ENCODE measurements at regions not wholly inside any gene's neighbourhood (a gene's known extent, or its start where the extent isn't known, plus 50 kb on each side); places are given as distances from the start of the nearest gene placed in this dataset.

DNA sequence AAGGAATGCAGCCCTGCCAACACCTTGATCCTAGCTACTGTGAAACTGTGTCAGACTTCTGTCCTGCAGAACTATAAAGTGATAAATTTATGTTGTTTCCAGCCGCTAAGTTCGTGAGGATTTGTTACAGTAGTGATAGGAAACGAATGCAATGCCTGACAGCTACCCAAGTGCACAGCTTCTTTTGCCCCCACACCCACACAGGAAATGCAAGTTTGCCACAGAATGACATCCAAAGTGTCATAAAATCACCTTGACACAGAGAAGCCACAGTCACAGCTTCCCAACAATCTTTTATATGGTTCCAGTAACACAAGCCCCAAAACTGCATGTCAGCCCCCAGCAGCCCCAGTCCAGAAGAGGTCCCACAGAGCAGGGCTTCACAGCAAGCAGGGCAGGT is 216.9 kb upstream of the S100G start:
- TF ChIP-seq KDM1A (IDR thresholded peaks at IDR 0.05; ENCODE audit: borderline replicate concordance) = no peak
- TF ChIP-seq, protein P1, sequence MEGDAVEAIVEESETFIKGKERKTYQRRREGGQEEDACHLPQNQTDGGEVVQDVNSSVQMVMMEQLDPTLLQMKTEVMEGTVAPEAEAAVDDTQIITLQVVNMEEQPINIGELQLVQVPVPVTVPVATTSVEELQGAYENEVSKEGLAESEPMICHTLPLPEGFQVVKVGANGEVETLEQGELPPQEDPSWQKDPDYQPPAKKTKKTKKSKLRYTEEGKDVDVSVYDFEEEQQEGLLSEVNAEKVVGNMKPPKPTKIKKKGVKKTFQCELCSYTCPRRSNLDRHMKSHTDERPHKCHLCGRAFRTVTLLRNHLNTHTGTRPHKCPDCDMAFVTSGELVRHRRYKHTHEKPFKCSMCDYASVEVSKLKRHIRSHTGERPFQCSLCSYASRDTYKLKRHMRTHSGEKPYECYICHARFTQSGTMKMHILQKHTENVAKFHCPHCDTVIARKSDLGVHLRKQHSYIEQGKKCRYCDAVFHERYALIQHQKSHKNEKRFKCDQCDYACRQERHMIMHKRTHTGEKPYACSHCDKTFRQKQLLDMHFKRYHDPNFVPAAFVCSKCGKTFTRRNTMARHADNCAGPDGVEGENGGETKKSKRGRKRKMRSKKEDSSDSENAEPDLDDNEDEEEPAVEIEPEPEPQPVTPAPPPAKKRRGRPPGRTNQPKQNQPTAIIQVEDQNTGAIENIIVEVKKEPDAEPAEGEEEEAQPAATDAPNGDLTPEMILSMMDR (IDR thresholded peaks at IDR 0.05 in 2 of 3, conservative IDR thresholded peaks at IDR 0.05 in 1 of 3; ENCODE audit: control insufficient read depth in 2 of 3, extremely low read depth in 1 of 3, insufficient read depth in 1 of 3, low read depth in 3 of 3, low read length in 3 of 3) = no peak
- no peak for TF ChIP-seq PRDM15 (CRISPR knock-in tag; IDR thresholded peaks at IDR 0.05)
- TF ChIP-seq RFX5 (IDR thresholded peaks at IDR 0.05; ENCODE audit: low read depth, low read length) = no peak
- TF ChIP-seq STAT3 (IDR thresholded peaks at IDR 0.05; ENCODE audit: low read depth, low read length) = no peak
- no peak for TF ChIP-seq POLR2A (IDR thresholded peaks at IDR 0.05; ENCODE audit: low read depth, low read length)
- no peak for TF ChIP-seq POLR2AphosphoS5 (IDR thresholded peaks at IDR 0.05; ENCODE audit: low read length)

Data from GM12878 (cell line).